SK-N-SH treated with all-trans-retinoic acid at 6 μM for 48 hours (cell line): ENCODE measurements at regions not wholly inside any gene's neighbourhood (a gene's known extent, or its start where the extent isn't known, plus 50 kb on each side); places are given as distances from the start of the nearest gene placed in this dataset.

ENCODE experiments used
- ATAC-seq: fragments of 200-7000 bp; cut with Tn5 transposase; 3 replicates; pipeline ENCODE4 v1.9.1; 2020; ENCODE audit warnings: mild to moderate bottlenecking, moderate library complexity
- ARNTL ChIP-seq: fragments of 450-650 bp; formaldehyde crosslinking; IDR thresholded peaks from 2 replicates; pipeline ENCODE4 v1.5.0; 2020; ENCODE audit warnings: low read depth, mild to moderate bottlenecking, moderate library complexity, borderline replicate concordance
- BACH2 ChIP-seq: fragments of 250-450 bp; sonication (Bioruptor Pico); IDR thresholded peaks from 2 replicates; pipeline ENCODE4 v1.9.0; 2021; ENCODE audit warnings: mild to moderate bottlenecking, borderline replicate concordance
- CSDC2 ChIP-seq: fragments of 250-450 bp; sonication (Bioruptor Pico); IDR thresholded peaks from 2 replicates; pipeline ENCODE4 v1.5.0; 2020; ENCODE audit warnings: mild to moderate bottlenecking, moderate library complexity
- ESRRG ChIP-seq: fragments of 250-450 bp; sonication (Bioruptor Pico); IDR thresholded peaks from 2 replicates; pipeline ENCODE4 v1.6.1; 2021; ENCODE audit warnings: mild to moderate bottlenecking
- ISL1 ChIP-seq: fragments of 250-450 bp; sonication (Bioruptor Pico); IDR thresholded peaks from 2 replicates; pipeline ENCODE4 v2.1.2; 2022; ENCODE audit warnings: mild to moderate bottlenecking, moderate library complexity
- OSR1 ChIP-seq: fragments of 250-450 bp; sonication (Bioruptor Pico); IDR thresholded peaks from 2 replicates; pipeline ENCODE4 v1.8.0; 2022; ENCODE audit warnings: moderate library complexity, mild to moderate bottlenecking, inconsistent platforms
- PPARA ChIP-seq: fragments of 250-450 bp; sonication (Bioruptor Pico); IDR thresholded peaks from 2 replicates; pipeline ENCODE4 v1.5.0; 2020; ENCODE audit warnings: mild to moderate bottlenecking, borderline replicate concordance
- RARB ChIP-seq: fragments of 250-450 bp; sonication (Bioruptor Pico); IDR thresholded peaks from 2 replicates; pipeline ENCODE4 v1.8.0; 2021; ENCODE audit warnings: mild to moderate bottlenecking, moderate library complexity
- TCF4 ChIP-seq: fragments of 250-450 bp; sonication (Bioruptor Pico); IDR thresholded peaks from 2 replicates; pipeline ENCODE4 v1.8.0; 2021; ENCODE audit warnings: mild to moderate bottlenecking, moderate library complexity, borderline replicate concordance
- ZC3H10 ChIP-seq: fragments of 250-450 bp; sonication (Bioruptor Pico); IDR thresholded peaks from 2 replicates; pipeline ENCODE4 v1.5.1; 2021; ENCODE audit warnings: mild to moderate bottlenecking, moderate library complexity
- ZFP3 ChIP-seq: fragments of 250-450 bp; sonication (Bioruptor Pico); IDR thresholded peaks from 2 replicates; pipeline ENCODE4 v1.5.0; 2020; ENCODE audit warnings: mild to moderate bottlenecking, moderate library complexity
- ZFP30 ChIP-seq: fragments of 450-650 bp; formaldehyde crosslinking; IDR thresholded peaks from 2 replicates; pipeline ENCODE4 v1.5.0; 2022; ENCODE audit warnings: mild to moderate bottlenecking, moderate library complexity
- ZNF565 ChIP-seq: fragments of 450-650 bp; formaldehyde crosslinking; conservative IDR thresholded peaks from 2 replicates; pipeline ENCODE4 v1.5.0; 2020; ENCODE audit warnings: low read depth, mild to moderate bottlenecking, moderate library complexity
- ZNF70 ChIP-seq: fragments of 450-650 bp; formaldehyde crosslinking; IDR thresholded peaks from 2 replicates; pipeline ENCODE4 v1.5.0; 2020; ENCODE audit warnings: mild to moderate bottlenecking, moderate library complexity
- ZNF8 ChIP-seq: fragments of 450-650 bp; formaldehyde crosslinking; IDR thresholded peaks from 2 replicates; pipeline ENCODE4 v1.5.0; 2020; ENCODE audit warnings: mild to moderate bottlenecking, moderate library complexity
- TF ChIP-seq, protein P1 (sequence below): fragments of 250-450 bp; sonication (Bioruptor Pico); IDR thresholded peaks from 2 replicates; pipeline ENCODE4 v1.5.1; 2020; ENCODE audit warnings: low read depth, mild to moderate bottlenecking, moderate library complexity
- TF ChIP-seq, protein P2 (sequence below): fragments of 250-450 bp; sonication (Bioruptor Pico); IDR thresholded peaks from 2 replicates; pipeline ENCODE4 v1.8.0; 2021; ENCODE audit warnings: low read depth, mild to moderate bottlenecking, moderate library complexity, borderline replicate concordance
- TF ChIP-seq, protein P3 (sequence below): fragments of 250-450 bp; sonication (Bioruptor Pico); IDR thresholded peaks from 2 replicates; pipeline ENCODE4 v1.5.0; 2020; ENCODE audit warnings: mild to moderate bottlenecking, moderate library complexity

DNA sequence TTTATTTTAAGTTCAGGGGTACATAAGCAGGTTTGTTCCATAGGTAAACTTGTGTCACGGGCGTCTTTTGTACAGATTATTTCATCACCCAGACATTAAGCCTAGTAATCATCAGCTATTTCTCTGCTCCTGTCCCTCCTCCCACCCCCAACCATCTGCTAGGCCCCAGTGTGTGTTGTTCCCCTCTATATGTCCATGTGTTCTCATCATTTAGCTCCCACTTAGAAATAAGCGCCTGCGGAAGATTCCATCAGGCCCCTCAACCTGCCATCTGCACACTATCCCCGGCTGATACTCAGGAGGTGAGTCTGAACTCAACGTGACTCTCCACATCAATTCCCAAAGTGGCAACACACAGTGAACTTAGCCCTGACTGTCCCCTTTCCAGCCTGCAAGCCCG, 228.0 kb upstream of the SYNDIG1 start:
- no peak for ATAC-seq
- TF ChIP-seq ESRRG (CRISPR knock-in tag) (no peak), ZNF70 (CRISPR knock-in tag) (no peak), BACH2 (CRISPR knock-in tag) (no peak), ZNF8 (no peak), ZC3H10 (CRISPR knock-in tag) (no peak)
- TF ChIP-seq, protein P1, sequence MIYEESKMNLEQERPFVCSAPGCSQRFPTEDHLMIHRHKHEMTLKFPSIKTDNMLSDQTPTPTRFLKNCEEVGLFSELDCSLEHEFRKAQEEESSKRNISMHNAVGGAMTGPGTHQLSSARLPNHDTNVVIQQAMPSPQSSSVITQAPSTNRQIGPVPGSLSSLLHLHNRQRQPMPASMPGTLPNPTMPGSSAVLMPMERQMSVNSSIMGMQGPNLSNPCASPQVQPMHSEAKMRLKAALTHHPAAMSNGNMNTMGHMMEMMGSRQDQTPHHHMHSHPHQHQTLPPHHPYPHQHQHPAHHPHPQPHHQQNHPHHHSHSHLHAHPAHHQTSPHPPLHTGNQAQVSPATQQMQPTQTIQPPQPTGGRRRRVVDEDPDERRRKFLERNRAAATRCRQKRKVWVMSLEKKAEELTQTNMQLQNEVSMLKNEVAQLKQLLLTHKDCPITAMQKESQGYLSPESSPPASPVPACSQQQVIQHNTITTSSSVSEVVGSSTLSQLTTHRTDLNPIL (CRISPR knock-in tag) = no peak

DNA sequence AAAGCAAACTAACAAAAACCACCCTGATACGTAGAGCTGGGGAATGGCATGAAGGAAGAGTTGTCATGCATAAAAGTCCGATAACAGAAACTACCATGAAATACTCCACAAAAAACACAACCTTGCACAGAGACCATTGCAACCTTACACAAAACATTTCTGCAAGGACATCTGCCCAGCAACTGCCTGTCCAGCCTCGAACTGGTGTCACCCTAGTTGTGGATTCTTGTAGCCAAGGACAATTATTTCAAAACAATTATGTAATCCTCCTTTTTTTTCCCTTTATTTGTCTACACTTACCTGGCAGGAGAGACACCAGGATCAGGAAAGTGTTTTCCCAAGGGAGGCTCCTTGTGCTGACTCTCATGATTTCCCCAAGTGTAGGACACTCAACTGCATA, 232.5 kb upstream of the SYNDIG1 start:
- no peak for ATAC-seq
- no peak for TF ChIP-seq ZNF70 (CRISPR knock-in tag)
- no peak for TF ChIP-seq ISL1
- no peak for TF ChIP-seq ZC3H10 (CRISPR knock-in tag)
- TF ChIP-seq RARB (CRISPR knock-in tag) = no peak
- TF ChIP-seq, protein P1 (CRISPR knock-in tag) = no peak
- TF ChIP-seq PPARA (CRISPR knock-in tag) = no peak
- TF ChIP-seq, protein P2, sequence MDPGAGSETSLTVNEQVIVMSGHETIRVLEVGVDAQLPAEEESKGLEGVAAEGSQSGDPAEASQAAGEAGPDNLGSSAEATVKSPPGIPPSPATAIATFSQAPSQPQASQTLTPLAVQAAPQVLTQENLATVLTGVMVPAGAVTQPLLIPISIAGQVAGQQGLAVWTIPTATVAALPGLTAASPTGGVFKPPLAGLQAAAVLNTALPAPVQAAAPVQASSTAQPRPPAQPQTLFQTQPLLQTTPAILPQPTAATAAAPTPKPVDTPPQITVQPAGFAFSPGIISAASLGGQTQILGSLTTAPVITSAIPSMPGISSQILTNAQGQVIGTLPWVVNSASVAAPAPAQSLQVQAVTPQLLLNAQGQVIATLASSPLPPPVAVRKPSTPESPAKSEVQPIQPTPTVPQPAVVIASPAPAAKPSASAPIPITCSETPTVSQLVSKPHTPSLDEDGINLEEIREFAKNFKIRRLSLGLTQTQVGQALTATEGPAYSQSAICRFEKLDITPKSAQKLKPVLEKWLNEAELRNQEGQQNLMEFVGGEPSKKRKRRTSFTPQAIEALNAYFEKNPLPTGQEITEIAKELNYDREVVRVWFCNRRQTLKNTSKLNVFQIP = no peak
- TF ChIP-seq ZFP3 (CRISPR knock-in tag) = no peak

DNA sequence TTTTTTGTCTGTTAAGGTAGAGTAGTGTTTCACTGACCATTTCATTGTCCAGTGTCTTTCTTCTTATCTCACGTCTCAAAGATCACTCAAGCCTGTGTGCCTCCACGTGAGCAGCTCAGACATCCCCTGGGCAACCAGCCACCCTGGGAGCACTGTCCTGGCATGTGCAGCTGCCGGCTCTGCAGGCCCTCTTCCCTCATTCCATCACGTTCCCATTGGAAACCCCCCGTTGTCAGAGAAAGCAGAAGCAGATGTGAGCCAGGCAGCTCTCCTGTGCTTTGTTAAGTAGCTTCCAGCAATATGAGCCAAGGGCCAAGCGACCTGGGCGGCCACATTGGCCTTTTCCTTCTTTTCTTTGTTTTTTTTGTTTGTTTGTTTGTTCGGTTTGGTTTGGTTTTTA, 233.2 kb upstream of the SYNDIG1 start:
- no peak for ATAC-seq
- TF ChIP-seq ZNF70 (CRISPR knock-in tag) = no peak
- TF ChIP-seq, protein P2 = no peak
- no peak for TF ChIP-seq OSR1 (CRISPR knock-in tag)
- TF ChIP-seq ZFP30 (CRISPR knock-in tag) = no peak
- no peak for TF ChIP-seq ZNF565 (CRISPR knock-in tag)
- TF ChIP-seq ZNF8 = no peak
- TF ChIP-seq ZC3H10 (CRISPR knock-in tag) = no peak
- no peak for TF ChIP-seq CSDC2 (CRISPR knock-in tag)
- no peak for TF ChIP-seq ARNTL (CRISPR knock-in tag)
- TF ChIP-seq, protein P1 (CRISPR knock-in tag) = no peak
- TF ChIP-seq, protein P3, sequence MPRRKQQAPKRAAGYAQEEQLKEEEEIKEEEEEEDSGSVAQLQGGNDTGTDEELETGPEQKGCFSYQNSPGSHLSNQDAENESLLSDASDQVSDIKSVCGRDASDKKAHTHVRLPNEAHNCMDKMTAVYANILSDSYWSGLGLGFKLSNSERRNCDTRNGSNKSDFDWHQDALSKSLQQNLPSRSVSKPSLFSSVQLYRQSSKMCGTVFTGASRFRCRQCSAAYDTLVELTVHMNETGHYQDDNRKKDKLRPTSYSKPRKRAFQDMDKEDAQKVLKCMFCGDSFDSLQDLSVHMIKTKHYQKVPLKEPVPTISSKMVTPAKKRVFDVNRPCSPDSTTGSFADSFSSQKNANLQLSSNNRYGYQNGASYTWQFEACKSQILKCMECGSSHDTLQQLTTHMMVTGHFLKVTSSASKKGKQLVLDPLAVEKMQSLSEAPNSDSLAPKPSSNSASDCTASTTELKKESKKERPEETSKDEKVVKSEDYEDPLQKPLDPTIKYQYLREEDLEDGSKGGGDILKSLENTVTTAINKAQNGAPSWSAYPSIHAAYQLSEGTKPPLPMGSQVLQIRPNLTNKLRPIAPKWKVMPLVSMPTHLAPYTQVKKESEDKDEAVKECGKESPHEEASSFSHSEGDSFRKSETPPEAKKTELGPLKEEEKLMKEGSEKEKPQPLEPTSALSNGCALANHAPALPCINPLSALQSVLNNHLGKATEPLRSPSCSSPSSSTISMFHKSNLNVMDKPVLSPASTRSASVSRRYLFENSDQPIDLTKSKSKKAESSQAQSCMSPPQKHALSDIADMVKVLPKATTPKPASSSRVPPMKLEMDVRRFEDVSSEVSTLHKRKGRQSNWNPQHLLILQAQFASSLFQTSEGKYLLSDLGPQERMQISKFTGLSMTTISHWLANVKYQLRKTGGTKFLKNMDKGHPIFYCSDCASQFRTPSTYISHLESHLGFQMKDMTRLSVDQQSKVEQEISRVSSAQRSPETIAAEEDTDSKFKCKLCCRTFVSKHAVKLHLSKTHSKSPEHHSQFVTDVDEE (CRISPR knock-in tag) = no peak
- no peak for TF ChIP-seq ZFP3 (CRISPR knock-in tag)
- no peak for TF ChIP-seq RARB (CRISPR knock-in tag)
- TF ChIP-seq TCF4 (CRISPR knock-in tag) = no peak
